ENCODE measurements at regions not wholly inside any gene's neighbourhood (a gene's known extent, or its start where the extent isn't known, plus 50 kb on each side); places are given as distances from the start of the nearest gene placed in this dataset.
"Not testable (repeated sequence)": the region's sequence is repeated elsewhere in the genome, so short reads cannot be mapped to it uniquely, and the experiment has no call there.

DNA sequence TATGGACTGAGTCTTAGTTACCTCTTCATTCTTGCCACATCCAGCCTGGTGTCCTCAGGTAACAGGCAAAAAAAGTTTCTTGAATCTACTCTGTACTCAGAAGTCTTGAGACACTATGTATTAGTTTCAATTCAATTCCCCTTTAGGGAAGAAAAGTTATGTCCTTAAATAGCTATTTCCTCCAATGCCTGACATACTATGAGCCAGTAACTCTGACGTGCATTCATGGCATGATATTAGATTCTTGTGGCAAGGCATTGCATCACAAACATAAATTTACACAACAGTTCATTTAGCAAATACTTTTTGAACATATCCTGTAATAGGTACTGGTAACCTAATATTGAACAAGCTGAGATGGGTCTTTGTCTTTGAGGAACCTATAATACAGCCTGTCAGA lies 109.3 kb upstream of the FOXB1 start:
- DNase-seq: no peak

DNA sequence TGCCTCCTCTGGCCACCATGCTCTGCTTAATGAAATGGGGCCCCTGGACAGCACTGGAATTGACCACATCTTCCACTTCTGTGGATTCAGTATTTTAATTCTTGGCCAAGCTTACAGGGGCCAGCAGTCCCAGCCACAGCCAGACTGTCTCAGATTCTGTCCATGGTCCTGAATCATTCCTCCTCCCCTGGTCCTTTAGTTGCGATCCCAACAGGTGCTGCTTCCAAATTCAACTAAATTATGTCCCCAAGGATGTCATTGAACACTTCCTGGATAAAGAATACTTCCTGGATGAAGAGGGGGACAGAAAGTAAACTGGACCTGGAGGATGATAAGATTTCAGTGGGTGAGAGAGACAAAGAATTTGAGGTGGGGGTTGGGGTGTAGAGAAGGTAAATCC lies 111.1 kb upstream of the FOXB1 start:
- no peak for DNase-seq

DNA sequence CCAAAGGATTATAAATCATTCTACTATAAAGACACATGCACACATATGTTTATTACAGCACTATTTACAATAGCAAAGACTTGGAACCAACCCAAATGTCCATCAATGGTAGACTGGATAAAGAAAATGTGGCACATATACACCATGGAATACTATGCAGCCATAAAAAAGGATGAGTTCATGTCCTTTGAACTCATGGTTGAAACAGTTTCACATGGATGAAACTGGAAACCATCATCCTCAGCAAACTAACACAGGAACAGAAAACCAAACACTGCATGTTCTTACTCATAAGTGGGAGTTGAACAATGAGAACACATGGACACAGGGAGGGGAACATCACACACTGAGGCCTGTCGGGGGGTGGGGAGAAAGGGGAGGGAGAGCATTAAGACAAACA lies 116.2 kb upstream of the FOXB1 start:
- DNase-seq: not testable (repeated sequence)

DNA sequence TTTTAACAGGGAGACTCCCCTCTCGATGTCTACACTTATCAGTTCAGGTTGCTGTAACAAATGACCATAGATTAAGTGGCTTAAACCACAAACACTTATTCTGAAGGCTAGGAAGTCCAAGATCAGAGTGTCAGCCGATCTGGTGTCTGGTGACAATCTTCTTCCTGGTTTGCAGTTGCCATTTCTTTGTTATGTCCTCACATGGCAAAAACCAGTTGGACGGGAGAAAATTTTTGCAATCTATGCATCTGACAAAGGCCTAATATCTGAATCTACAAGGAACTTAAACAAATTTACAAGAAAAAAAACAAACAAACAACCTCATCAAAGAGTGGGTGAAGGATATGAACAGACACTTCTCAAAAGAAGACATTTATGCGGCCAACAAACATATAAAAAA lies 116.9 kb upstream of the FOXB1 start:
- no peak for DNase-seq

DNA sequence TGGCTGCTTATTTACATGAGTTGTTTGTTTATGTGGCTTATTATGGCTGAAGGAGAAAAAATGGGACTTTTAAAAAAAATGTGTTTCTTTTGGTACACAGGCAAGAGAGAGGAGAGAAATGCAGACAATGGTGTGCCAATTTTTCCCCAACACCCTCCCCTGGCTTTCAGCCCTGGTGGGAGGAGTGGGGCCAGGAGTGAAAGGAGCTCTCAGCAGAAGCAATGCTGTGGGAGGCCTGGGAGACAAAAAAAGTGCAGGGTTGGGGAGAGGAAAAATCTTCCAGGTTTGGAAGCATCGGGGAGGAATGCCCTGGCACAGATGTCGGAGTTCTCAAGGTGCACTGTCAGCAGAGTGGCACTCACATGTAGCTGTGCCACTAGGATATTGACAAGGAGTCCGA lies 117.7 kb upstream of the FOXB1 start:
- no peak for DNase-seq

DNA sequence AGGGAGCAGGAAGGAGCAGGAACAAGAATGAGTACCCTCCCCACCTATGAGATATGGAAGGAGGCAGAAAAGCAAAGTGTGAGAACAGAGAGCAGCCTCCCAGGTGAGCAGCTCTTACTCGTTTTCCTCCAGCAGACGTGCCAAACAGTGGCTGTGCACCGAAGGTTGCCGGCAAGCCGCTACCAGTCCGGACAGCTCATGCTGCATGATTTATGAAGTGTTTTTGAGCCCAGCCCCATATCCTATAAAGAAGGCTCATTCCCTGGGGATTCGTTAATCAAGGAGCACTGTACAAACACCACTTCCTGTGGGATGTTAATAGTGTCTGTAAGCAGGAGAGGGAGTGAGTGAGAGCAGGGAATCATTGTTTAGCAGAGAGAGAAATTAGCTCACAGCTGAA lies 118.3 kb upstream of the FOXB1 start:
- peak; percentile 69 for DNase-seq

DNA sequence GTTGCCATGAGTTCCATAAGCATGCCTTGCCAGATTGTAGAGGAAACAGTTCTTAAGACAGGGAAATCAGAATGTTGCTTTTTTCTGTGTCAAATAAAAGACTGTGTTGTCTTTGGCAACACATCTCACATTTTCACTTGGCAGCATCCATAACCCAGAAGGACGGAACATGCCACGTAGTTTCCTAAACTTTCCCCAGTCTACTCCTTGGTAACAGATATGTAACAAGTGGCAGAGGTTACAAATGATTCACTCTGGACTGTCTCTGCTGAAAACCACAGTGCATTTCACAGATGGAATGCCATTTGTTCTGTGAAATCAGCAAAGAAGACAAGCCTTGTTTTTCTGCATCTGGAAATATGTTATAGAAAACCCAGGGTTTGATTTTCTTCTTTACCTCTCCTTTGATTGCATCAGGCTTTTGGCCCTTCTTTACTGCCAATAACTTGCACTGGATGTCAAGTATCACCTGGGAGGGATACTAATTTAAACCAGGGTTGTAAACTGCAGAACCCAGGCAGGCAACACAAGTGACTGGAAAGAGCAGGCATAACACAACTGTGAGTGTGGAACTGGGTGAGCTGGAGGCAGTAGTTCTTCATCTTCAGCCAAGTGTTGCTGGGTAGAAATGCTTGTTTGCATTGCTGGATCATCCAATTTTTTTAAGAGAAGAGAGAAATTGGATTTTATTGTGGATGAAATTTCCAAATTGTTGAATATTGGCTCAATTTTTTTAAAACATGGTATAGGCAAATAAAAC lies 124.4 kb upstream of the FOXB1 start:
- DNase-seq: no peak

DNA sequence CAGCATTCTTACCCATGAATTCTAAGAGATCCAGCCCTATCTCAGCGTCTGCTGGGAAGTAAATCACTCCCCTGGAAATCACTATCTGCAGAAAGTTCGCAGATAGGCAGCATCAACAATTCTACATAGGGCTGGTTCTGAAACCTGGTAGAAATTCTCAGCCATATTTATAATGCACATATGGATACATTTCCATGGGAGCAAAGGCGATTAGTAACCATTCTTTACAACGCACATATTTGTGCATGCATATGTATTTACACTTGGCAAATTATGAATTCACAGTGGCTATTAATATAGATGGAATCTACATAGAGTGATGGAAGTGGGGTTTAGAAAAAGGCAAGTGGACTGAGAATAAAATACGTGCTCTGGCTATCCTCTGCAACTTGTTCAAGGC lies 128.0 kb upstream of the FOXB1 start:
- no peak for DNase-seq

DNA sequence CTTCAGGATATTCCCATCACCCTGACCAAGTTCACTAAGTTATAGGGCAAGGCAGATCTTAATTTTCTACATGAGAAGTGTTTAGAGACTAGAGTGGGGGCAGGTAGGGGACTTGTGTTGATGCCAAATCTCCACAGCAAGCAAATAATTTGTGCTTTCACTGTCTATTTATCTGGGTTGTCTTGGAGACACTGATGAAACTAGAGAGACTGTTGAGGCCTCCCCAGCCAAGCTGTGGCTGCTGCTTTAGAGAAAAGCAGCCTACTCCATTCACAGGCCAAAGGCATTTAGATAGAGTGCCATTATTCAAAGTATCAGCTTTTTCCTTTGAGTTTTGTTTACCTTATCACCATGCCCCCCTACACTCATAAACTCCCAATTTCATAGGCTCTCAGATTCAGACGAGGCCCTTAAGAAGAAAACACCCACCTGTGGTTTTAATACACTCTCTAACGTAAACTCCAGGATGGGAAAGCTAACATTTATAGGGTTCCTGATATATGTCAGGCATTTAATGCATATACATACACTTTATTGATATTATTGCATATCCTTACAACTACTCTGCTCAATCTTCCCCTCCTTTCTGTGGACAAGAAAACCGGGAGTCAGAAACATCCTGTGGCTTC lies 130.4 kb upstream of the FOXB1 start:
- peak; percentile 39 for DNase-seq

DNA sequence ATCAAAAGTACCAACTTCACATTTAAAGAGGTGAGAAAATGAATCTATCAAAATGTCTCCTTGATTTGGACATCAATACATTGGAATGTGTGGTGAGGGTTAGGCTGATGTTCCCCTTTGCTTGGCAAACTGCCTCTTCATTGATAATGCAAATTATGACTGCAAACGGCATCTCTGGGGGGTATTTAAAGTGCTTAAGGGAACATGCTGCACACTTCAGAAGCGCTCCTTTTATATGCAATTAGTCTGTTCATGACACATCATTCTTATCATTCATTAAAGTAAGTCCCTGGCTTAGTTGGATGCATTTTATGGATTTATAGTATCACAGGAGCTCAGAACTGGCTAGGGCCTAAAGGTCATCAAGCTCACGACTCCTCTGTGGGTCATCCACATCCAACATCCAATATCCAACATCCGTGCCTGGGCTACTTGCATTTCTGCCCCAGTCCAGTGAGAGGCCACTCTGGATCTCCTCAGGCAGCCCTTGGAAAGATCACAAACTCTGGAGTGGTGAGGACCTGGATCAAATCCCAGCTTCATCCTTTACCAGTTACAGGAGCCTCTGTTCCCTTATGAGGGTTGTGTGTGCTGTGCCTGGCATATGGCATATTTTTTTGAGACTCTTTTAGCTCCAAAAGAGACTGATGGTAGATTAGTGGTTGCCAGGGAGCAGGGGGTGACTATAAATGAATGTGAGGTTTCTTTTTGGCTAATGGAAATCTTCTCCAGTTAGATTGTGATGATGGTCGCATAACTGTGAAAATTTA lies 136.8 kb upstream of the FOXB1 start:
- peak; percentile 21 for DNase-seq

DNA sequence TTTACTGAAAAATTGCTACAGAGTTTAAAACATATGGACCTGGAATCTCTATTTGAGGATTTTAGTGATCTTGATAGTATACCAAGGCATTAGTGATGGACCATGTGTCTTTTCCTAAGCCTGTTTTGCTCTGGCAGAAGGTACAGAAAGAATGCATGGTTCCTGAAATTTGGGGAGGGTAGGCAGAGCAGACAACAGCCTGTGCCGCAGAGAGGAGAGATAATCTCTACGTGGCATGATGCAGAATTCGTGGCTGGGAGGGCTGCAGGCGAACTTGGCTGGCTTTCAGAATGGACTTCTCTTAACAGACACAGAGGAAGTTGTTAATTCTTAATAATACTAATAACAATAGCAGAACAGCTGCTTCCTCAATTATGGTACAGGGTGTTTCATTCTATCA lies 137.5 kb upstream of the FOXB1 start:
- DNase-seq: no peak

DNA sequence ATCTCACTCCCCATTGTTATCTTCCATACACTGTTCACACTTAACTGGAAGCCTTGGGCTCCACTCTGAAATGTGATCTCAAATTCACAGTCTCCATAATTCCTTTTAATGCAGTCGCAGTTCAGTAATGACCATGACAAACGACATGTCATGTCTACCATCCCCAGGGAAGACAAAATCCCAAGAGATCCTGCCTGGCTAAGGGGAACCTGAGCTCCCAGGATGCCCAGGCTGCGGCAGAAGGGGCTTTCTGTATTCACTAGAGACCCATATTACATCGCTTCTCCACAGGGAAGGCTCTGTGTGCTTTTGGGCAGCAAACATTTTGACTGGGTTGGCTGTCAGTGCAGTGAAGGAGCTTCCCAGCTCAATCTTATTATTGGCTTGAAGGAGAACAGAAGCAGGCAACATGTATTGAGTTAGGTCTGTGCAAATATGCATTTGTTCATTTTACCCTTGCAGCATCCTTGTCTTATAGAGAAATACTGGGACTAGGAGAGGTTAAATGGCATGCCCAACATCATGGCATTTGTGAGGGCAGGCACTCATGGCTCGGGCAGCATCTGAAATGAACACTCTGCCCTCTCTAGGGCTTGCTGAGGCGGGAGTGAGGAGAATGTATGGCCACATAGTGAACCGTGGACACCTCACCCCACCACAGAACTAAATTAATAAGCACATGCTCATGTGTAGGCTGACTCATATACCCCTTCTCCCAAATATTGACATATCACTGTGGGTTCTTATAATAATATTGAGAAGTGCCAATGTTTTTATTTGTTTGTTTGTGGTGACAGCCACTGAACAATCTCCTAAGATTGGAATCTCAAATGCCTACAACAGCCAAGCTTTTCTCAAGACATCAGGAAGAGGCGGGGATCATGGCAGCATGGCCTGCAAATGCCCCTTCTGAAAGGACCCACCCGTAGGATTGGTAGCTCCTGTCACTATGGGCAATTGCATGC lies 141.6 kb upstream of the FOXB1 start:
- DNase-seq: peak; percentile 72

DNA sequence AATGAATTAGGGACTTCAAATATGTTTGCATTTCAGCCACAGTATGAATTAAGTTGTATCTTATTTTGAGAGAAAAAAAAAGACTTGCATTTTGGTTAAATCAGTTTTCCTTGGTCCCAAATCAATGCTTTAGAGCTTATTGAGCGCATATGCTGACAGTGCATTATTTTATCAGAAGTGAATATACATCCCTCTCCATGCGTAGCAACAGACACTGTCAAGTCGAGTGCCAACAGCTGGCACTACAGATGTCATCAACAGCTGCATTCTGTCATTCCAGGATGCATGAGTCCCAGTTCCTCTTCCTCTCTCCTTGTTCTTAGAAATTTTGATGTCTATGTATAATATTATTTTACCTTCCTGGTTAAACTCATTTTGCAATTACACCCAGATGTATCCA lies 156.1 kb upstream of the FOXB1 start:
- no peak for DNase-seq

DNA sequence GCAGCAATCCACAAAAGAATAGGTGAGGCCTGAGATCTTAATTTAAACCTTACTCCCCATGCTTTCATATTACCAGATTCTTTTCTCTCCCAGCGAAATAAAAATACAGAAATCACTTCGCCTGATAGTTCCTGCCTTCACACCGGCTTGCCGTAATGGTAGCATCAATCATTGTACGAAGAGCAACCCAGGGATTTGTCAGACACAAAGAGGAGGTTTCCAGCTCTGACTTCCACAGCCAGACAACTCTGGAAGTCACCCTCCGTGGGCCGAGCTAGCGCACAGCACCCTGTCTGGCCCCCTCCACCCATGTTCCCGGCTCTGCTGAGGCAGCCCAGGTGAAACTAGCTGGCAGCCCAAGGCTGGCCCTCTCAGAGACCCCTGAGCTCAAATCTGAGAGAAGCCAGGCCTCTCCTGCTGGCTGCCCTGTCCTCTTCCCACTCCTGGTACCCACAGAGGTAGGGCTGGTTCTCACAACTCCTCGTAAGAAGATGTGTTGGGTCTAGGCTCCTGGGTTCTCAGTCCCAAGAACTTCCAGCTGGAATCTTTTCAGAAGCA lies 156.9 kb upstream of the BNIP2 start:
- DNase-seq: no peak

DNA sequence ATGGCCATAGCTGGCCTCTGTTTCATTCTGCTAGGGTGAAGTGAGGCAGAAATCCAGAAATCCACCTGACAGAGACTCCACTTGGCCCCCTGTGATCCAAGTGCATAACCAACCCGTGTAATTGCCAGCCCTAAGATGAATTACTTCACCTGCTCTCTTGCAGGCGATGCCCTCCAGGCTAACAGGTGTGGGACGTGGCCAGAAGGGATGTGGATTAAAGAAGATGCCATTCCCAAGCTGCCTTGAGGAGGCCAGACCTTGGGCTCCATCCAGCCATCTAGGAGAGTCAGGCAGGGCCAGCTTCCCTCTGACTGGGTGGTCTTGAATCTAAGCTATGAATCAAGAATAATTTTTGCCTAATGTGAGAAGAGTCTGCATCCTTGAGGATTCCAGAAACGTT lies 154.5 kb upstream of the BNIP2 start:
- DNase-seq: no peak

DNA sequence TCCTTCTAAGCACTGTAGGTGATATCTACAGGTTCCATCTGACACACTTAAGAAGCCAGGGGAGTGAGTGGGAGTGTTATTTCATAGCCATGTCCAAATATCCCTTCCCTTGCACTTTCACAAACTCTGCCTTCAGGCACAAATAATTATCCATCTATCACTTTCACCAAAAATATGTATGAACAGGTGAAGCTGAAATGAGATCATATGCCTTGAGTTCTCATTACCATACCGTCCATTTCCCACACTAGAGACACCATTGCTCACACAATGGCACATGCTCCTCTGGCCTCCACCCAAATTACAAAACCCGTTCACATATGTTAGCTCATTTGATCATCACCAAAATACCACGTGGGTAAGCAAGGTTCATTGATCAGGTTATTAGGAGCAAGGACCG lies 151.9 kb upstream of the BNIP2 start:
- DNase-seq: no peak

DNA sequence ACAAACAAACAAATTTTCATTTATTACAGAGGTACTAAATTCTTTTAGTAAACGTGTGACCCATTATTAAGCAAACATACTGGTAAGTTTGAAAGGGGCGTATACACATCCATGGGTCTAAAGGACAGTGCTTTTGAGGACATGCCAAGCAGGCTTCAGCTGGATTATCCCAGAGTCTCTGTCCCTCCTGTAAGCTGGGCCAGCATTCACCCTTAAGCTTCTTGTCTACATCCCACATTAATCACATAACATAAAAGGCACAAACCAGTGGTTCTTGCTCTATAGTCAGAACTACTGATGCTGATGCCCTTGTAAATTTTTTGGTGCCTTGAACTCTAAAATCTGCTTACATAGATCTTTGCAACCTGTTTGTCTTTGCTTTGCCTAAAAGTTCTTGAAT lies 150.8 kb upstream of the BNIP2 start:
- no peak for DNase-seq

DNA sequence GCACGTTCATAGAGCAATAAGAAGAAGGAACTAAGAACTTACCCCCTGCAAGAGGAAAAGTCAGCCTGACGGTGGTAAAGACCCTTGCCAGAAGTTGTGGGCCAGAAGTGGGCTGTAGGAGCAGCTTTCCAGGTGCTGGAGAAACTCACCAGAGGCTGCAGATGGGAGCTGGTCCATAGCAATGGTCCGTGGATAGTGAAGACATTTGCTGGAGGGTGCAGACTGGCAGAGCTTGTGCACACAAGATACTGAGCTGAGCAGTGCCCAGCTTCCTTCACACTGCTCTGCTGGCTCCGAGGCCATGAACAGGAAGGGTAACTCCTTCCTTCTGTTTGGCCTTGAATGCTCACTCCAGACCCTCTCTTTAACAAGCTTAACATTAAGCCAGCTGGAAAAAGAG lies 149.8 kb upstream of the BNIP2 start:
- no peak for DNase-seq

DNA sequence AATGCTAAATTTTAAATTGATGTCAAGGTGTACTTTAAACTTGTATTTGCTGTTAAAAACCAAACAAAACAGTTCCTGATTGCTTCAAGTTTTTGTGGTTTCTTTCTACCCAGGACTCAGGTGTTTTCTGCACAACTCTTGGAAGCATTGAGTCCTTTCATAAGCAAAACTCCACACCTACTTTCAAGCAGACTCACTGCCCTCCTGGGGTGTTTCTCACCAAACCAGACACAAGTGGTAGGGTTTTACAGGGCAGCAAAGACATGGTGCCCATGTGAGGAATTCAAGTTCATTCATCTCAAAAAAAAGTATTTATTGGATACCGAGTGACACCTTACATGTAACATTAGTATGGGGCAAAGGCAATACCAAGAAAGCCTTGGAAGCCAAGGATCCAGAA lies 146.7 kb upstream of the BNIP2 start:
- no peak for DNase-seq

DNA sequence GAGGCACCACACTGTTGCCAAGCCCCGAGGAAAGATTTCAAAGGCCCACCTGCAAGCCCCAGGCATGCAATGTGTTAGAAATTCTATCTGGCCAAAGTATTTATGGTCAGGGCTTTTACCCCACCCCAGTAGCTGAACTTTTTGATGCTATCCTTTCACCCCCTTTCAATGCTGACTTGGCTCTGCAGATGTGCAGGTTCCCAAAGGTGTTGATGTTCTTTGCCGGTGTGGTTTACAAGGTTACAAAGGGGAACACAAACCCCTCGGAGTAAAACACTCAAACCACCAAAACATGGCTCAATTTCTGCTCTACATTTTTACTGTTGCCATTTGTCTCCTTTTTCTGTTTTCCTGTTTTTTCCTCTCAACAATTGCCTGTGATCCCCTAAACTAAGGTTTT lies 145.4 kb upstream of the BNIP2 start:
- DNase-seq: no peak

DNA sequence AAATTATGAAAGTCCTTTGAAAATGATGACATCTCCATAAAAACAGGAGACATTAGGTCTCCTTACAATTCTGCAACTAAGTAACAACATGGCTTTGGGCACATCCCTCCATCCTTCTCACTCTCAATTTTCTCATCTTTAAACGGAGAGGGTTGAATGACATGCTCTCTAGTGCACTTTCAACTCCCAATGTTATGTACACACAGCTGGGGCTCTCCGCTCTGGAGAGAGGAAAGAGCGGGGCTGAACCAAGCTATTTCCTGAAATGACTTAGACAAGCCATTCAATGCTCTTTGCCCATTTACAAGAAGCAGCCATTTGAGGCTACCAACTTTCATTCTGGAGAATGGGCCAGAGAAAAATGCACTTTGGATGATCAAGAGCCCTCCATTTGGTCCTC lies 144.2 kb upstream of the BNIP2 start:
- peak; percentile 10 for DNase-seq

DNA sequence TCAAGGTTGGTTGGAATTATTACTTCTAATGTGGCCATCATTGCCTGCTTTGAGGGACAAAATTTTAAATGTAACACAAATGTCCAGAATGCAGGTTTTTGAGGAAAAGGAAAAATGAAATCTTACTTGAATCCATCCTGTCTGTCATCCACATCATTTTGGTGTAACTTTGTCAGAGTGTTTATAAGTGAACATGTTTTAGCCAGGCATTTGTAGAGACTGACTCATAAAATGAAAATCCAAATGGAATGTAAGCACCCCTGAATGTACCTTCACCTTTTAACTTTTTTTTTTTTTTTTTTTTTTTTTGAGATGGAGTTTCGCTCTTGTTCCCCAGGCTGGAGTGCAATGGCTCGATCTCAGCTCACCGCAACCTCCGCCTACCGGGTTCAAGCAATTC lies 141.8 kb upstream of the BNIP2 start:
- no peak for DNase-seq

DNA sequence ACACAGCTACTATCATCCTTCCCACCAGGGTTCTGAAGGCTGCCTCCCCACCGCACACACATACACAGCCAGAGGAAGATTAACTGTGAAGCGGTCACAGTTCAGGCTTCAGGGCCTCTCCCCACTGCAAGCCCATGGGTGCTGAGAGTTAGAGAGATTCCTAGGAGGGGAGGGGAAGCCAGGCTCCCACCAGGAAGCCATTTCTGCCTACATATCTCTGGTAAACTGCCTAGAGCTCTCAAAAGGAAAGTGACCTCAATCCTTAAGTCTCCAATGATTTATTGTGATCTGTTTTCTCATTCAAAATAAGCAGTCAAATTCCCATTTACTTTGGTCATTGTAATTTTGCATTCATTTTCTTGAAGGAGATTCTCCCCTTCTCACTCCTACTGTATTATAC lies 141.0 kb upstream of the BNIP2 start:
- DNase-seq: no peak

Measured in NCI-H1436 (cell line).